Stimulated activated CD8-positive, alpha-beta memory T cell treated with anti-CD3 and anti-CD28 coated beads, Interleukin-12 subunit alpha, Interleukin-12 subunit beta, amount 100 ng/mL, for 1 hour (primary cell): ENCODE measurements at regions not wholly inside any gene's neighbourhood (a gene's known extent, or its start where the extent isn't known, plus 50 kb on each side); places are given as distances from the start of the nearest gene placed in this dataset.

Source experiments
- DNase-seq: peaks from one replicate; pipeline ENCODE4 v3.0.0-alpha.2; 2020; ENCODE audit warnings: low read depth

DNA sequence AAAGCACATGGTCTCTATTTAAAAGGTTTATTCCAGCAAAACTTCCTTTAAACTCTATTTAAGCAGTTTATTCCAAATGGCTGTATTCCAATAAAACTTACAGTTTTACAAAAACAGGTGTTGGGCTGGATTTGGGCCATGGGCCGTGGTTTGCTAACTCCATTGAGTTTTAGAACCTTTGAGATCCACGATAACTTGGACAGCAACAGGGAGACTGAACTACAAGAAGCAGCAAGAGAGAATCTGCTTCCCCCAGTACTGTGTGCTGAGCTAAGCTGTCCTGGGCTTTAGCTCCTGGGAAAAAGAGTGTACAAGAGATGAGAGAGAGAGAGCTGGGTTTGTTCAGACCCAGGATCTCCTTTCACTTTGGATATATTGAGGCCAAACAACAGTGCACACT, 204.0 kb upstream of the CELF2 start:
- no peak for DNase-seq

DNA sequence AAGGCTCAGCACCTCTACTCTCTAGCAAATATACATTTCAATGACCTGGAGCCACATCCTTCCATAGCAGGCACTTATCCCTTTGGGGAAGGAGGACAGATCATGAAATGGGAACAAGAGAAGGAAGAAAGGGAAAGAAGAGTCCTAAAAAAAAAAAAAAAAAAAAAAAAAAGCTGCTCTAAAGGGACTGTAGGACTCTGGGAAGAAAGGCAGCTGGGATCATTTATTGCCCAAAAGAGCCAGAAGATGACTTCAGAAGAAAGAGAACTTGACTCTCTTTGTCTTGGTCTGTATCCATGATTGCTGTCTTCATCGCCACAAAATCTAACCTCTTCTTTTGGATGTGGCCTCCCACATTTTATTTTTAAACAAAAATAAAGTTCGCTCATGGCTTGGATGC, 203.6 kb upstream of the CELF2 start:
- DNase-seq = no peak

DNA sequence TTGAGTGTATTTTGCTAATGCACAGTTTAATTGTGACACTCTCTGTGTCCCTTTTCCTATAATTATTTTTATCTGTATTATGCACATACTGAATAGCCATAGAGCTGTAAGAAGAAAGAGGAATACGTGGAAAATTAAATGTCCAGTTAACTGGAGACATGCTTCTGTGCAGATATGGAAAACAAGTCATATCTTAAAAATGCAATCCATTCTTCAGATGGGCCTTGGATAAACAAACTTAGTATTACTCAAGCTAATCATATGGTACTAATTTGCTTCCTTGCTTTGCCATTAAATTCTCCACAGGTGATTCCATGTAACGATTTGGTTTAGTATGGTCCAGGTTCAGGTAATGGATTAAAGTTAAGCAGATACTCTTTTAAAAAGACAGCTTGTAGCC, 201.2 kb upstream of the CELF2 start:
- DNase-seq = no peak

DNA sequence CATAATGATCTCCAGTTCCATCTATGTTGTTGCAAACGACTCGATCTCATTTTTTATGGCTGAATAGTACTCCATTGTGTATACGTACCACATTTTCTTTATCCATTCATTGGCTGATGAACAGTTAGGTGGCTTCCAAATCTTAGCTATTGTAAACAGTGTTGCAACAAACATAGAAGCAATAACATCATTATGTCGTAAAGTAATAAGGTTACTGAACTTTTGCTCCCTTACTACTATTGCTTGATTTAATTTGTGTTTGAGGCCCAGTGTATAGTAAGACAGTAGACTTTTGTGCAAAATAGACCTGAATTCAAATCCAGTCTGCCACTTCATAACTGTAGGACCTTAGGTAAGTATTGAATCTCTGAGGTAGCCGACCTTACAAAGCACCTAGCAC, 200.1 kb upstream of the CELF2 start:
- DNase-seq = no peak

DNA sequence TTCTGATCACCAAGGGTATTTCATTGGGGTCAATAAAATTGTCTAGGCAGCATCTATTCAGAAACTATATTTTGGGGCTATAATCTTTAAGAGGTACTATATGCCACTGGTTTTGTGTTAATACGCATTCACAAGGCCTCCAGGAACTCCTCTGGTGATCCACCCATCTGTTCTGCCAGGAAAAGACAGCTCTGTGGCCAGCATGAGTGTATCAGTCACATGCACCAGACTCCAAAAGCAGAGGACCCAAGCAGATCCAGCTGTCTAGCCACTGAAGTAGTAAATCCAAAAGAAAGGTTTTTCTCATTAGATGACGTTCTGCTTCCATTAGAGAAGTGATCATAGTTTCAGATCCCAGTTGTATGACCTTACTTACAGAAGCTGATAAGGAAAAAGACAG, 199.6 kb upstream of the CELF2 start:
- DNase-seq = no peak

DNA sequence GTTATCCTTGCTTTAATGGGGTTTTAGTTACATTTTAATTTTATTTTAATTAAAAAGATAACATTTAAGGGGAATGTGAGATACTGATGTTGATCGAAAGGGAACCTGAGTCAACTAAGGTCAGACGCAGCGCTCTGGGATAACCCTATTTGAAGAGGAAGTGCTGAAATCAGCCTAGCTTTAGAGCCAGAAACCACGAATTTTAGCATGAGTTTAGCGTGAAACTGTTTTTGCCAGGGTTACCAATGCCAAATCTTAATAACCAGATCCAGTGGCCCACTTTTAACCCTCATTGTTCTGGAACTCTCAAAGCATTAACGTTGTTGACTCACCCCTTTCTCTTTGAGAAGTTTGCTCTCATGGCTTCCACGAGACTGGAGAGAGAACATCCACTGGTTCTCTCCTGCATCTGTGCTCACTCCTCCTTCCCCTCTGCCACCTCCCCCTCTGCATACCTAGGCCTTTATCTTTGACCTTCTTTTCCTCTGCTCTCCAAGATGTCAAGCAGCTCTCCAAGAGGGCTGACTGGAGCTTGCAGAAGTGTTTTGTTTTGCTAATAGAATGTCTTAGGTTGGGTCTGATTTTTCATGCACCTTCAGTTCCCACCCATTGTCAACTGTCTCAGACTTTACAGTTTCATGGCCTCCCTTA, 198.3 kb upstream of the CELF2 start:
- no peak for DNase-seq

DNA sequence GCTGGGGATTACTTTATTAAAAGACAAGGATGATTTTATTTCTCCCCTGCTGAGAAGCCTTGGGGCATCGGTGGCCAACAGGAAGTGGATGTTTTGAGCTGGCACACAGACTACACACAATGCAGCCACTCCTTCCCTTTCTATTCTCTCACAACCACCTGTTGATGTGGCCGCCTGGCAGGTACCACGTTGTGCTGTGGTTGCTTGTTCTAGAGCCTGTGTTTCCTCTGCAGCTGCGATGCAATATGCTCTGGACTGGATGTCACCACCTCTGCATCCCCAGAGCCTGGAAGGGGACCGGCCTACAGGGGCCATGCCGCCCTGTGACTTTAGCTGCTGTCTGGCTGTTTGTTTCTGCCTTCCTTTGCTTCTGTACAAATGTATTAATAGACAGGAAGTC, 195.7 kb upstream of the CELF2 start:
- no peak for DNase-seq

DNA sequence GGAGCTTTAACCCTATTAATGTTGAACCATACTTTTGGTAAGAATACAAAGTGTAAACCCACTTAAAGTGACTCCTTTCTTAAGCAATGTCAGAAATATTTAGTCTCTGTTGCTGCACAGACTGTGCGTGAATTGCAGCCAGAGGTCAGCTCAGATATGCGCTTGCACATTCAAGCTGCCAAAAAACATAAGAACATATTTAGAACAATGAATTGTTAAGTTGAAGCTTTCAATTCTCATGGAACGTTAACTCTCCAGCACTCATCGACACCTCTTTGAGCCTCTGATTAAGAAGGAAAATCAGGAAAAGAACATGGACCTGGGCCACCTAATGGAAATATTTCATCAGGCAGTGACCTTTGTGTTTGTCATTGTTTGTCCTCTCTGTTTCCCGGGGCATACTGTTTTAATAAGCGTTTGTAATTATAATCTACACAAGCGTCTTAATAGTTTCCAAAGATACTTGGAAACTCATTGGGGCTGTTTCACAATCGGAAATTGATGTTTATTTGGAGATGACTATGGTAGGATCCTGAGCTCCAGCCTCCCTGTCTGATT, 193.0 kb upstream of the CELF2 start:
- no peak for DNase-seq

DNA sequence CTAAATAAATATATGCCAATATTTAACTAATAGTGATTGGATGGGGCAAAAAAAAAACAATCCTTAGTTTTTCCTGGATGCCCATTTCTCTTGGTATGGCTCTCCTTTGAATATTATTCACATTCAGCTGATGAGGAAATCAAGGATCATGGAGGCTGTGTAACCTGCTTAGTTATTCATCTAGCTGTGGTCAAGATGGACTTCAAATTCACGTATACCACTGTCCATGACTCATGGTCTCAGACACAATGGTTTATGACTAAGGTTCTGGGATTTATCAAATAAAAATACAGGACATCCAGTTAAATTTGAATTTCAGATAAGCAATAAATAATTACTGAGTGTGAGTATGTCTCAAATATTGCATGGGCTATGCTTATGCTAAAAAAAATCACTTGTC, 191.5 kb upstream of the CELF2 start:
- no peak for DNase-seq

DNA sequence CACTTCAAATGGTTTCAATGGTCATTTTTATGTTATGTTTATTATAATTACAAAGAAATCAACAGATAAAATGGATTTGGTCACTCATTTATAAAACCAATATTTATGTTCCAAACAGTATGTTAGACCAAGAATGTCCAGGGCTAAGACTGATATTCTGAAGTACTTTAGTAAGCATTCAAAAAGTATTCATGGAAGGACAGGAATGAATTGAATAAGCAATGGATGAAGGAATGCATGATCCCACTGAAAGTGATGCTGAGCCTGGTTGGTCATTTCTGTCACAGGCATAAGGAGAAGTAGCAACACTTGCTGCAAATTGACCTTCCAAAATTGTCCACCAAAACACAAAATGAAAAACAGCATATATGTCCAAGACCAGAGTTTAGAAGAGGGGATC, 189.0 kb upstream of the CELF2 start:
- DNase-seq = no peak

DNA sequence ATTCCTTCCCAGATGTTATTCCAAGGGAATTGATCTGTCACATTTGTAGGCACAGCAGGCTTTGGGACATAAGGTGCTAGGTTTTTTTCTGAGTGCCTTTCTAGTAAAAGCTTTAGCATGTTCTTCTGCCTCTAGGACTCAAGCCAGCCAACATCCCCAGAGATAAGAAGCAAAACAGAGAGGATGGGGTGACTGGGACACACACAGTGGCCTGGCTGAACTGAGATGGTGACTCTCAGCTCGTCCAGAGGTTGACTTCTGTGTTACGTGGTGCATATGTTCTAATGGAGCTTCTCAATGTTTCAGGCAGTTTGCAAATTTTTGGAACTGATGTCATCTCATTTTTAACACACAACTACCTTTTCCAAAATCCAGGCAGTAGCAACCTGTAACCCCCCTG, 188.1 kb upstream of the CELF2 start:
- DNase-seq = no peak

DNA sequence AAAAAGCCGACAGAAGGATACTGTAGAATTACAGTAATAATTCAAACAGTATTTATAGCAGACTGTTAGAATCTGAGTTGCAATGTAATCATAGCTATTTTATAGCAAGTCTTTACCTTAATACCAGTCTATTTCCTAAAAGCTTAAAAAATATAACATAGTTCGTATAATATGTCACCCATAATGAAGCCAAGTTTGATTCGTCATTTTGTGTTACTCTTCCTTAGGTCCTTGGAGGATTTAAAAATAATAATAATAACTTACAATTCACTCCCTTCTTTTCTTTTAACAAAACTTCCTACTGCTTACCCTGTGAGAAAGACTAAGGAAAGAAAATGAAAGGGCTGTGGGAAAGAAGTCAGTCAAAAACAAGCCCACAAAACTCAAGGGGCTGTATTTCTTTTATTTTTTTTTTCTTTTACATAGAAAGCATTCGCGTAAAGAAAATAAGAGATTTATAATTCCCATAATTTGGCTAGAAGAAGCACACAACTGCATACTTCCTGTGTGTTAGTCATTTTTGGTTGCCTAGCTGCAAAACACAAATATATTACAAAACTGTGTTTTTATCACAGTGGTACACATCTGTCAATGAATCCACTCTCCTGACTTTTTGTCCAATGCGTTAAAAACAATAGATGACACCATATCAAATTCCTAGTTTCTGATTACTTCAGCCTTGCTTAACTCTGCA, 187.2 kb upstream of the CELF2 start:
- no peak for DNase-seq

DNA sequence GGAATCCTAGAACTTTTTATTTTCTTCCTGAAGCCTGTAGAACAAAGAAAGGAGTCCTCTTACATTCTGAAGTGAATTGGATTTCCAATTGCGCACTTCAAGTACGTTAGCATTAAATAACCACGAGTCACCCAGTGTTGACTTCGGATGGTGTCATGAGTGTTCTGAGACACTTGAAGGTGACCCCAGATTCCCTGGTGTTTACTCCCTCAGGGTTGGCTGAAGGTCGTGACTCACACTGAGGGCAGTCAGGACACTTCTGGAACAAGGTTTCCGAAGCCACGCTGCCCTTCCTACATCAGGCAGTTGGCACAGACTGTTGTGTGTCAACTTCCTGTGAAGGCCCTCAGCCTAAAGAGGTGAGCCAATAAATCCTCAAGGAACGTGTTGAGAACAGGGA, 186.6 kb upstream of the CELF2 start:
- no peak for DNase-seq

DNA sequence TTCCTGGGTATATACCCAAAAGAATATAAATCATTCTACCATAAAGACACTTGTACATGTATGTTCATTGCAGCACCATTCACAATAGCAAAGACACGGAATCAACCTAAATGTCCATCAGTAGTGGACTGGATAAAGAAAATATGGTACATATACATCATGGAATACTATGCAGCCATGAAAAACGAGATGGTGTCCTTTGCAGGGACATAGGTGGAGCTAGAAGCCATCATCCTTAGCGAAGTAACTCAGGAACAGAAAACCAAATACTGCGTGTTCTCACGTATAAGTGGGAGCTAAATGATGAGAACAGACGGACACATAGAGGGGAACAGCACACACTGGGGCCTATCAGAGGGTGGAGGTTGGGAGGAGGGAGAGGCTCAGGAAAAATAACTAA, 183.7 kb upstream of the CELF2 start:
- DNase-seq = no peak

DNA sequence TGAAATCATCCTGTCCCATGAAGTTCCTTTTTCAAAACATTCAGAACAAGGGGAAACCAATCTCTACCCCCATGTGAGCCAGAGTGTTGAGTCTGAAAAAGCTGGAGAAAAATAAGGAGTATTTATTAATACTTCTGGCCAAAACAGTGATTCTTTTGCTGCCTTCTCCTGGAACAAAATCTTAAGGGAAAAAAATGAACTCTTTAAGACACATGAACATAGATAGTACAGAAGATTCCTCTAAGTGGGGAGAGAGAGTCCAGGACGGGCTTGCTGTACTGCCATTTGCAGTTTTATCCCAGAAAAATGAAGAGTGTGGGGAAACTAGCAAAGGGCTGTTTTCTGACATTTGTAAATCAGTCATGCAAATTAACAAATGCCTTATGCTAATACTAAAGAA, 173.4 kb upstream of the CELF2 start:
- DNase-seq = no peak

DNA sequence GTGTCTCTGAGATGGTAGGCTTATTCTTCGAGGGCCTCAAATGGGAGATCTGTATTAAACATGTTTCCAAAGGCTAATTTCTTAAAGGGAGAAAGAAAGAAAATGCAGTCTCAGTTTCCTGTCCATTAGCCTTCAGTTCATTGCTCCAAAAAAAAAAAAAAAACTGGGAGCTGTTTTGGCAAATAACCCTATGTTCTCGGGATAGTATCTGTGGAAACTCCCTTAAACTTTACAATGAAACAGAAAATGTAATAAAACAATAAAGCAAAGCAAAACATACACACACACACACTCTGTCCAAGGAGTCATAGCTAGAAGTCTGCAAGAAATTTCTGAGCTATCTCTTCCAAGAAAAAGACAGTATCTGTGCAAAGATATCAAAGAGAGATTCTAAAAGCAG, 172.5 kb upstream of the CELF2 start:
- DNase-seq = no peak

DNA sequence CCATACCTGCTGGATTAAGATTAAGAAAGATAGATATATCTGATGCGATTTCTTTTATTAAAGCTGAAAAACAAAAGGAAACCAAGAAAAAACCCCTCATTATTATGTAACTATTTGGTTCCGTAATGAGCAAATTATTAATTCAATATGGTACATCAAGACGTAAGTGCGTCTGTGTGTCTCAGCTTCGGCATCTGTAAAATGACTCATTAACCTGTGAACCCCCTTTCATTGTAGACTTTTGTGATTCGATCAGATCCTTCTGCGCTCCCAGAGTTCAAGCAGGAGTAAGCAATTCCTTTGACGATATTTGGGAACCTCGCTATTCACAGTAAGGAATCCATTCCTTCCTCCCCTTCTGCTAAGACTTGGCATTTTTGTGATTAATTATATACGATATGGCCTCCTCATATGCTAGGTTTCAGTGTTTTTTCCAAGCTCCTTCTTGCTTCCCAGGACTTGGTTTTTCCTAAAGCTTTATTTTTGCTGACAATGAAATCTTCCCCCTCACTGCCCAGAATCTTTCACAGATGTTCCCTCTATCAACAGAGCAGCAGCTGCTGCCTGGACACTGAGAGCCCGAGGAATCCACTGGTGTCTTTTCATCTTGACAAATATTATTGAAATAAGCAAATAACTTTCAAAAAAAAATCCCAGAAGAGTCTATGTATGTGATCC, 171.7 kb upstream of the CELF2 start:
- DNase-seq = no peak

DNA sequence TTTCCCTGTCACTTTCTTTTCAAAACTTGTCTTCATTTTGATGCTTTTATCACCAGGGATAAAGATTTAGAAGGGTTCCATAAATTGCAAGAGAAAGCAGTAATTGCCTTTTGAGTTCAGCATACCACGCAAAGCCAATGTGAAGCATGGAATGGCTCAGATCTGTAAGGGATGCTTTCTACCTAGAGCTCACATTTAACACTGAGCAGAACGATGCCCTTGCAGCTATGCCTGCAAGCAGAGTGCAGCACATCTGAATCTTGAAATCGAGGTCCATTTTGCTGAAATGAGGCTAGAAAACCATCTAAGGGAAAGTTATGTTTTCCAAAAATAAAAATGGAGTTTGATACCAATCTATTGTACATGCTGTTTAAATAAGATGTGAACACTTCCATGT, 171.2 kb upstream of the CELF2 start:
- DNase-seq = no peak

DNA sequence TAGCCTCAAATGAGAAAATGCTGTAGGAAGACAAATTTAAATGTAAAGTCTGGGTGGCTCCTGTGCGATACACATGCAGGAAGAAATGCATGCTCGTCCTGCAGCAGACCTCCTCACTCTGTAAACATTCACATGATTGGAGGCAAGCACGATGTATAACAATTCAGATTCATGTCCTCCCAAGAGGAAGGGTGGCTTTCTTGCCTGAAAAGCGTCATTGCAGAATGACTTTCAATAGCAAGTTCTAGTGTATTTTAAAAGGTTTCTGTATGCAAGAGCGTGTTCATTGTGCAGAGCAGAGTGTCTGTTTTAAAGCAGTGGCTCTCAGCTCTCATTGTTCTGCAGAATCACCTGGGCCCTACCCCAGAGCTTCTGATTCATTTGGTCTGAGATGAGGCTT, 170.3 kb upstream of the CELF2 start:
- DNase-seq = no peak

DNA sequence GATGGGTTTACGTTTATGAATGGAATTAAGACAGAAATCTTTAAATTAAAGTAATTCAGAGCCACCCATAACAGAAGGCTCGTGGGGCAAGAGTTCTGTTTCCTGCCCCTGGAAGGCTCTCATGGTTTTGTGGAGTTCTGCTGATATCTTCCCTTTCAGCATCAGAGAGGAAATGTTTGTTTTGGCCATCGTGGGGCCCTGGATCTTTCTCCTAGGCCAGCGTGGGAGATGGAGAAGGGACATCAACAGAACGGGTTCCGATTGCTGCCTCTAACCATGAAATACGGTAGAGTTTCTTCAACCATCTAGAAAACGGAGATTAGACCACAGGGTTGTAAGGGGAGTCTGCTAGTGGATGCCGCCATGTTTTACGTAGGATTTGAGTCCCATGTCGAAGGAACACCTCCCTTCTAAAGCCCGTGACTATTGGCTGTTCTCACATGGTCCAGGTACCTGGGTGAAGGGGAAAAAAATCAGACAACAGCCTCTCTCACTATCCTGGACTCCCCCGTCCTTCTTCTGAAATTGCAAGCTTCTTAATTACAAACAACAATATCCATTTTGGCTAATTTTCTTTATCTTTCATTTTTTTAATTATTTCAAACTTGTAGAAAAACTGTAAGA, 169.1 kb upstream of the CELF2 start:
- DNase-seq = no peak

DNA sequence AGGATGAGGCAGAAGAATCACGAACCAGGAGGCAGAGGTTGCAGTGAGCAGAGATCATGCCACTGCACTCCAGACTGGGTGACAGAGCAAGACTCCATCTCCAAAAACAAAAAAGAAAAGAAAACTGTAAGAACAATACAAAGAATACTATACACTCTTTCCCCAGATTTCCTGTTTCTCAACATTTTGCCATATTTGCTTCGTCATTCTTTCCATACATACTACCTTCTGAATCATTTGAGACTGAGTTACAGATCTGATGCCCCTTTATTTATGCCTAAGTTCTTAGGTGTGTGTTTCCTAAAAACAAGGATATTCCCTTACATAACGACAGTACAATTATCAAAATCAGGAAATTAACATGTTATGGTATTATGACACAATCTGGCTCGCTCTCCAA, 168.4 kb upstream of the CELF2 start:
- no peak for DNase-seq

DNA sequence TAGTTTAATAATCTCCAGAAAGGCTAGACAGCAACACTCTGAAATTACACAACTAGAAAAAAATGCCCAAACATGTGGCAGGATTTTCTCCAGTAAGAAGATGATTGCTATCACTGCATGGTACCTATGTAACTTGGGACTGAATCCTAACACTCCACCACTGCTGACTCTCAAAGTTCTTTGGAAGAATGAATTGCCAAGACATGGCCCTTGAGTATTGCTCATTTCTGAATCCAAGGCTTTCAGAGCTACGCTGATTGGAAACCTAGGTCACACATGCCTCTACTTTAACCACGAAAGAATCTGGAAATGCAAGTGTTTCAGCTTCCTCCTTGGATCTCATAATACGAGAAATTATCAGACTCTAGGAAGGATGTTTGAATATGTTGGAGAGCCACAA, 167.5 kb upstream of the CELF2 start:
- no peak for DNase-seq

DNA sequence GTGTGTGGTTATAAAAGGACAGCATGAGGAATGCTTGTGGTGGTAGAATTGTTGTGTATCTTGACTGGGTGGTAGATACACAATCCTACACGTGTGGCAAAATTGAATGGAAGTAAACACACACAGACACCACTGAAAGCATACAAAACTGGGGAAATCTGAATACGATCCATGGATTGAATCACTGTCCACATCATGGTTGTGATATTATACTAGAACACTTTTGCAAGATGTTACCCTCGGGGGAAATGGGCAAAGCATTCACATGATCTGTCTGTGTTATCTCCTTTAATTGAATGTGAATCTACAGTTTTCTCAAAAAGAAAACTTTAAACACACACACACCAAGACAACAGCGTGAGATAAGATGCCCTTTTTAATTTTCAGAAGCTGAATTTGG, 165.2 kb upstream of the CELF2 start:
- DNase-seq = no peak
